Ectodermal cell (in vitro differentiated cells): ENCODE measurements at regions not wholly inside any gene's neighbourhood (a gene's known extent, or its start where the extent isn't known, plus 50 kb on each side); places are given as distances from the start of the nearest gene placed in this dataset.

Source experiments
- H3K27ac ChIP-seq: 2 replicates; pipeline ENCODE4 v1.7.0; 2013; ENCODE audit warnings: mild to moderate bottlenecking, low read depth, low read length; ENCODE audit not compliant: insufficient read depth, poor library complexity, severe bottlenecking
- H3K27me3 ChIP-seq: 2 replicates; pipeline ENCODE4 v1.7.0; 2013; ENCODE audit warnings: mild to moderate bottlenecking, low read length; ENCODE audit not compliant: insufficient read depth, control insufficient read depth, poor library complexity, severe bottlenecking
- H3K36me3 ChIP-seq: one replicate; pipeline ENCODE4 v1.7.0; 2013; ENCODE audit warnings: low read length; ENCODE audit not compliant: control insufficient read depth, insufficient read depth
- H3K4me1 ChIP-seq: one replicate; pipeline ENCODE4 v1.7.0; 2013; ENCODE audit warnings: low read length; ENCODE audit not compliant: control insufficient read depth, insufficient read depth
- H3K4me3 ChIP-seq: 2 replicates; pipeline ENCODE4 v1.7.0; 2013; ENCODE audit warnings: low read depth, low read length, control low read depth; ENCODE audit not compliant: insufficient read depth
- H3K9me3 ChIP-seq: 2 replicates; pipeline ENCODE4 v1.7.0; 2013; ENCODE audit warnings: mild to moderate bottlenecking, low read length, moderate library complexity; ENCODE audit not compliant: control insufficient read depth
- WGBS, 2 experiments: methylation state at CpG; one replicate each; pipeline ENCODE4 v1.1.7; 2013; ENCODE audit warnings: missing lambda C conversion rate in 2 of 2; 5-methylcytosine and 5-hydroxymethylcytosine counted together

DNA sequence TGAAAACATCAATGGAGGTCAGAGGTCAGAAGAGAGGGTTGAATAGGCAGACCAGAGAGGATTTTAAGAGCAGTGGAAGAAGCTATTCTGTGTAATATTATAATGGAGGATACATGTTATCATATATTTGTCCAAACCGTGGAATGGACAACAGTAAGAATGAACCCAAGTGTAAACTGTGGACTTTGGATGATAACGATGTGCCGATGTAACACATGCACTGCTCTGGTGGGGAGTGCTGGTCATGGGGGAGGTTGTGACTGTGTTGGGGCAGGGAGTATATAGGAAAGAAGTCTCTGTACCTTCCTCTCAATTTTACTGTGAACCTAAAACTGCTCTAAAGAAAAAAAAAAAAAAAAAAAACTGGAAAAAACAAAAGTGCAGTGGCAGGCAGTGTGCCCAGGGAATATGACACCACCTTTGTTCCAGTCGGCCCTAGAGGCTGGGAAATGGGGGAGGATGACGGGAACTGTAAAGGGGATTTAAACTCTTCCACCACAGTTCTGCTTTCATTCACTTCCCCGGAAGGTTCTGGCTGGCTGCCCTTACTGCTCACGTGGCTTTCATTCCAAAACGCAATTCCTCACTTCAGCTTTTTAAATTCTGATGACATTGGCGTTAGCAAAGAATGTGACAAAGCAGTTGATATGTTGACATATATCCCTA, 113.7 kb upstream of the ANKRD1 start:
- Histone ChIP-seq H3K36me3 (no peaks in the 10 kb centered on the region), H3K9me3 (no peaks in the 10 kb centered on the region), H3K27me3 (no peaks in the 10 kb centered on the region), H3K4me1 (peaks cover 21% of the 10 kb centered on the region), H3K4me3 (no peak overlapping the region), H3K27ac (peak overlapping the region; percentile 8)
- WGBS, 2 experiments, result 58 to 63% methylated on average over 8 to 9 of the region's 9 CpGs

DNA sequence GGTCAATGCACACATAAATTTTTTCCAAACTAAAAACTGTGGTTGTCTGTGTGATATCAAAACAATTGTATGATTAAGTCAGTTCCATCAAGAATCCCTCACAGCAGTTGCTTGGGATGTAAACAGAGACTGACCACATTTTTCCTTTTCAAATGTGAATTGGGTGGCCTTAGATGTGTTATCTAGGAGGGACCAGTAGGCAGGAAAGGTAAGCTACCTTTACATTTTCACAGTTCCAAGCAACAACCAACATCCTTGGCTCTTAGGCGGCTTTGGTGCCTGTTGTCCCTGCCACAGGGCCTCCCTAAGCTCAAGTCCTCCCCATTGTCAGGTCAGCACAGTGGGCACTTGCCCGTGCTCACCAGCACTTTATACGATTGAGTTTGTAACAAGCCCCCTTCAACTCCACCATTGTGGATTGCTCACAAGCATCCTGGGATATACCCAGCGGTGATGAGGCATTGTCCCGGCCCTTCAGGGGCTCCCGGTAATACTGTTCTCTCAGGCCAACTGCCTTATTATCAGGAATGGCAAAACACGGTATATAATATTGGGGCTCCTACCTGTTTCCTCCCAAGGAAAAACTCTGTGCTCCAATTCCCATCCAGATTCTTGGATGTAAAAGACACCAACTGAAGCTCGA, 114.9 kb upstream of the ANKRD1 start:
- Histone ChIP-seq H3K27ac (no peak overlapping the region), H3K9me3 (no peaks in the 10 kb centered on the region), H3K4me1 (peaks cover 21% of the 10 kb centered on the region), H3K4me3 (no peak overlapping the region), H3K27me3 (no peaks in the 10 kb centered on the region), H3K36me3 (no peaks in the 10 kb centered on the region)
- WGBS, 2 experiments, result 82 to 88% methylated on average over 8 of the region's 8 CpGs

DNA sequence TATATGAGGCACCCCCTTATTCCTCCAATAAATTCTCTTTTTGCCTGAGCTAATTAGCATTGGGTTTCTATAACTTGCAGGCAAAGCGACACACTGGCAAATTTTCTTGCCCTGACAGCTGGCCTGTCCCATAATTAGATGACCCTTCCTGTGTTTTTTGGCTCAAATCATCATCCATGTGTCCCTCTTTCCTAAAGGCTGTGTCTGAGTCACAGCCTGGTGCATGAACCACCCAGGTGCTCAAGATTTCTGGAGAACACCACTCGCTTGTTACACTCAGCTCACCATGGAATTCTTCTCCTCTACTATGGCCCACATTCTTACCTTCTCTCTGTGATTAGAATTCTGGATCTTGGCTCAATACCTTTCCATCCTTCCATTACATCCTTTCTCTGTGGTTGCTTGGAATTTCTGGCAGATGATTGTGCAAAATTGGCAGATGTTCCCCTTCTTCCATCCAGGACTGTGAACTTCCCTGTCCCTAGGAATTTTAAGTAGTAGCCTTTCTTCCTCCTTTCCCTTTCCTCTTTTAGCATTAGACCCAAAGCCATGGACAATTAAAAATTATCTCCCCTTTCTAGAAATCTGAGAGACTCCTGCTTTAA, 116.0 kb upstream of the ANKRD1 start:
- Histone ChIP-seq H3K36me3 (no peaks in the 10 kb centered on the region), H3K27ac (no peak overlapping the region), H3K27me3 (no peaks in the 10 kb centered on the region), H3K4me3 (no peak overlapping the region), H3K4me1 (peaks cover 21% of the 10 kb centered on the region), H3K9me3 (no peaks in the 10 kb centered on the region)
- WGBS, 2 experiments, result 92 to 97% methylated on average over 2 of the region's 2 CpGs

DNA sequence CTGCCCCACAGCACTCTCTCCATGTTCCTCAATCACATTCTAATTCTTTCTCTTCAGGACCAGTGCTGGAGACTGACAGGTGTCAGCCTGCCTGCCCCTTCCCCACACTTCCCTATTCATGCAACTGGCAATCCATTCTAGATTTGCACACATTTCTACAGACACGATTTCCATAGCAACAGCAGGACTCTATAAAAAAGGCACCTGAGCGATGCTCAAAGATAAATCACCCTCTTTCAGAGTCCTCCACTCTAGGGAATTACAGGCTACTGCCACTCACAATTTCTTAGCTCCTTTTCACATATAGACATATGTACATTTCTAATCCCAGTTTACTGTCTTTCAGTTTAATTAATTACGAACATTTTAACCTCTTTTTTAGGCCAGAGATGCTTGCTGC, 118.1 kb upstream of the ANKRD1 start:
- Histone ChIP-seq H3K4me1 (peaks cover 12% of the 10 kb centered on the region), H3K4me3 (no peak overlapping the region), H3K9me3 (no peaks in the 10 kb centered on the region), H3K27ac (no peak overlapping the region), H3K27me3 (no peaks in the 10 kb centered on the region), H3K36me3 (no peaks in the 10 kb centered on the region)
- 87 to 95% methylated on average over 3 of the region's 3 CpGs for WGBS, 2 experiments

DNA sequence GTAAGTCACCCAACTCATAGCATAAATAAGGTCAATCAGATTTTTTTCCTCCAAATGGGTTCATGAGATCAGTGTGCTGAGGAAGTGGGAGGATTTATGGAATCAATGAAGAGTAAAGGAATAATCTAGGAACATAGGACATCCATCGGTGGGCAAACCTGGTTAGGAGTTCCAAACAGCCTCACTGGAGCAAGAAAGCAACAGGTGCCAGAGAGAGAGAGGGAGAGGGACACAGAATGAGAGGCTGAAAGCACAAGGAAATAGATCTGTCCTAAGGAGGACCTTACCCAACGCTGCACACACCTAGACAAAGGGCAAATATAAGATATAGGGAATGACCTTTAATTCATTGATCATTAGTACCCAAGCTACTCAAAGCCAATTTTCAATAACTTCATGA, 119.5 kb upstream of the ANKRD1 start:
- Histone ChIP-seq H3K36me3 (no peaks in the 10 kb centered on the region), H3K4me1 (no peaks in the 10 kb centered on the region), H3K27me3 (no peaks in the 10 kb centered on the region), H3K4me3 (no peak overlapping the region), H3K27ac (no peak overlapping the region), H3K9me3 (no peaks in the 10 kb centered on the region)
- 81 to 95% methylated on average over 2 of the region's 2 CpGs for WGBS, 2 experiments

DNA sequence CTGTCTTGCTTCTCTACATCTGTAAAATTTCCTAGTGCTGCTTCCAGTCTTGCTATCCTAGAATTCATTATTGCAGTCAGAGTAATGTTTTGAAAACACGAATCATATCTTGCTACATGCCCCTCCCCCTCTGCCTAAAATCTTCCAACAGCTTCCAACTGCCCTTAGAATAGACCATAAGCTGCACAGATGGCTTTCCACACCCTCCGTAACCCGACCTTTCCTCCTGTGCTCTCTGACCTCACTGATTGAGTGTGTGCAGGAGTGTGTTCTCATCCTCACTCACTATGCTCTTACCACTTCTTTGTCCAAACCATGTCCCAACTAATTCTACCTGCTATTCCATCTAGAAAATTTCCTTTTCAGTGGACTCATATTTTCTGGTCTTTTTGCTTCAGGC, 121.2 kb upstream of the ANKRD1 start:
- Histone ChIP-seq H3K27me3 (no peaks in the 10 kb centered on the region), H3K36me3 (no peaks in the 10 kb centered on the region), H3K4me3 (no peak overlapping the region), H3K27ac (no peak overlapping the region), H3K4me1 (no peaks in the 10 kb centered on the region), H3K9me3 (no peaks in the 10 kb centered on the region)
- WGBS, 2 experiments, result 86 to 91% methylated on average over 3 of the region's 3 CpGs

DNA sequence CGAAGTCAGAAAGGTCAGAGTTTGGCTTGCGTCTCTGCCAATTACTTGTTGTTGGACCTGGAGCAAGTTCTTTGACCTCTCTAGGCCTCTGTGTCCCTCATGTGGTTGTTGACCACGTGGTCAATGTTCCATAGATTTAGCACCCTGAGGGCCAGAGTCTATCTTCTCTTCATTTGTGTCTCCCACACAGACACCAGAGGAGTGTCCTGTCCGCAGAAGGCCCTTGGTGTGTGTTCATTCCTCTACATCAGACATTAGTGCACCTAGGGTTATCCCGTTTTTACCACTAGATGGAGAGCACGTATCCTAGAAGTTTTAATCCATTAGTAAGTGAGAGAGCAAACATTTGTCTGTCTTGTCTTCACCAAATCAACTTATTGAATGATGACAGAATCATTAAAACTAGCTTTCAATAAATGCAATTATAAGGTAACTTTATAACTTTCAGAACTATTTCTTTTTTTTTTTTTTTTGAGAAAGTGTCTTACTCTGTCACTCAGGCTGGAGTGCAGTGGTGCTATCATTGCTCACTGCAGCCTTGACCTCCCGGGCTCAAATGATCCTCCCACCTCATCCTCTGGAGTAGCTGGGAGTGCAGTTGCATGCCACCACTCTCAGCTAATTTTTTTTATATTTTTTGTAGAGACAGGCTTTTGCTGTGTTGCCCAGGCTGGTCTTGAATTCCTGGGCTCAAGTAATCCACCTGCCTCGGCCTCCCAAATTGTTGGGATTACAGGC, 122.5 kb upstream of the ANKRD1 start:
- no peak overlapping the region for H3K27ac ChIP-seq
- no peaks in the 10 kb centered on the region for H3K9me3 ChIP-seq
- no peaks in the 10 kb centered on the region for H3K27me3 ChIP-seq
- whole genome bisulfite sequencing, 2 experiments, result 72 to 74% methylated on average over 8 of the region's 8 CpGs
- H3K4me3 ChIP-seq, result no peak overlapping the region
- peaks cover 6% of the 10 kb centered on the region for H3K4me1 ChIP-seq
- no peaks in the 10 kb centered on the region for H3K36me3 ChIP-seq

DNA sequence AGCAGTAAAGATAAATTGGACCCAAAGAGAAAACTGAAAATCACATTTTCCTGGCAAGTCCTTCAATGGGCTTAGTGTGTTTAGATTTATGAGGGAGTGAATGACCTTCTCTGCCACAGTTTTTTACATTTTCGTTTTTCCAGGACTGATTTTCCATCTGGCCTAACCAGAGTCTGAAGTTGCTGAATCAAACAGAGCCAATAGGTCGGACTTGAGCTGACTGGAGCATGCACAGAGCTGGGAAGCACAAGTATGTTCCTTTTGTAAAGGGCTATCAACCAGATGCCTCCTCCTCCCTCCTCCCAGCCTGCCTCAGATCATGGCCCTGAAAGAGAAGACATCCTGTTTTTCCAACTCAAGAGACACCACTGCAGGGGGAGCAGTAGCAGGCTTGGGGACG, 126.0 kb upstream of the ANKRD1 start:
- Histone ChIP-seq H3K27me3 (no peaks in the 10 kb centered on the region), H3K36me3 (no peaks in the 10 kb centered on the region), H3K4me1 (peaks cover 30% of the 10 kb centered on the region), H3K9me3 (no peaks in the 10 kb centered on the region), H3K27ac (no peak overlapping the region), H3K4me3 (no peak overlapping the region)
- 73 to 81% methylated on average over 3 of the region's 3 CpGs for WGBS, 2 experiments

DNA sequence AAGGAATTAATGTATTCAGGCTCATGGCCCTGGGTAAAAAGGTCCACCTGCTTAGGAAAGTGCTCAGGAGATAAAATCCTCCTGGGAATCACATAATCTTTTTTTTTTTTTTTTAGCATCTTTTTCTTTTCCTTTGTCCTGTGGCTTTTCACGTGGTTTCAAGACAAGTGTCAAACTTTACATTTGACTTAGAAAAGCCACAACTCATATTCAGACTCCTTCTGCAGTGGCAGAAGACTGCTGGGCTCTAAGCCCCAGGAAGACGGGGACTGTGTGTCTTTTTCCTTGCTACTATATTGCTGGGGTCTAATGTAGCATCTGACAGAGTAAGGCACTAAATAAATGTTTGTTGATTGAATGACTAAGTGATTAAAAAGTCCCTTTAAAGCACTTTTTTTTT, 127.5 kb upstream of the ANKRD1 start:
- no peaks in the 10 kb centered on the region for H3K27me3 ChIP-seq
- 87 to 97% methylated on average over 2 of the region's 2 CpGs for WGBS, 2 experiments
- no peaks in the 10 kb centered on the region for H3K9me3 ChIP-seq
- no peak overlapping the region for H3K4me3 ChIP-seq
- H3K27ac ChIP-seq, result no peak overlapping the region
- H3K4me1 ChIP-seq, result peaks cover 34% of the 10 kb centered on the region
- H3K36me3 ChIP-seq, result no peaks in the 10 kb centered on the region
